BLaER1 (cell line): ENCODE measurements at regions not wholly inside any gene's neighbourhood (a gene's known extent, or its start where the extent isn't known, plus 50 kb on each side); places are given as distances from the start of the nearest gene placed in this dataset.

ENCODE experiments used
- H3K27ac ChIP-seq: shearing (Covaris generic); formaldehyde crosslinking; 2 replicates; pipeline ENCODE4 v1.8.1; 2022
- H3K27me3 ChIP-seq: shearing (Covaris generic); formaldehyde crosslinking; 2 replicates; pipeline ENCODE4 v1.8.1; 2022
- H3K36me3 ChIP-seq: shearing (Covaris generic); formaldehyde crosslinking; 2 replicates; pipeline ENCODE4 v1.8.1; 2022
- H3K4me1 ChIP-seq: shearing (Covaris generic); formaldehyde crosslinking; 2 replicates; pipeline ENCODE4 v1.8.1; 2022
- H3K4me2 ChIP-seq: shearing (Covaris generic); formaldehyde crosslinking; 2 replicates; pipeline ENCODE4 v1.8.1; 2022
- H3K4me3 ChIP-seq: shearing (Covaris generic); formaldehyde crosslinking; 2 replicates; pipeline ENCODE4 v1.8.1; 2022
- H3K9ac ChIP-seq: shearing (Covaris generic); formaldehyde crosslinking; 2 replicates; pipeline ENCODE4 v1.8.1; 2022
- H3K9me3 ChIP-seq: shearing (Covaris generic); formaldehyde crosslinking; 2 replicates; pipeline ENCODE4 v1.8.1; 2022
- H4K20me1 ChIP-seq: shearing (Covaris generic); formaldehyde crosslinking; 2 replicates; pipeline ENCODE4 v1.8.1; 2022
- Cebpa-rat ChIP-seq: shearing (Covaris generic); IDR thresholded peaks from 2 replicates; pipeline ENCODE4 v1.8.1; 2022

GRCh38 chr3:110910346-110910955 lies 161.2 kb upstream of the NECTIN3 start:
- H3K4me2 ChIP-seq = no peak overlapping the region
- H3K9ac ChIP-seq = no peak overlapping the region
- H3K36me3 ChIP-seq = no peaks in the 10 kb centered on the region
- H3K4me3 ChIP-seq = no peak overlapping the region
- no peaks in the 10 kb centered on the region for H3K4me1 ChIP-seq
- H3K27ac ChIP-seq = no peak overlapping the region
- no peaks in the 10 kb centered on the region for H3K9me3 ChIP-seq
- H3K27me3 ChIP-seq = no peaks in the 10 kb centered on the region
- H4K20me1 ChIP-seq = no peaks in the 10 kb centered on the region
- no peak for TF ChIP-seq Cebpa-rat

- TF ChIP-seq Cebpa-rat = no peak
- Histone ChIP-seq H3K27me3 (no peaks in the 10 kb centered on the region), H3K4me1 (peaks cover 7% of the 10 kb centered on the region; the same call in 1 of the 2 replicates), H3K27ac (no peak overlapping the region), H3K4me2 (no peak overlapping the region), H4K20me1 (no peaks in the 10 kb centered on the region), H3K9ac (no peak overlapping the region), H3K4me3 (no peak overlapping the region), H3K36me3 (no peaks in the 10 kb centered on the region), H3K9me3 (no peaks in the 10 kb centered on the region)
Observed at GRCh38 chr3:110918963-110919362, 152.7 kb upstream of the NECTIN3 start.

GRCh38 chr3:110925798-110926197 lies 145.8 kb upstream of the NECTIN3 start:
- TF ChIP-seq Cebpa-rat = no peak
- H3K27ac ChIP-seq = no peak overlapping the region
- H3K4me2 ChIP-seq = no peak overlapping the region
- H3K4me1 ChIP-seq = no peaks in the 10 kb centered on the region
- no peak overlapping the region for H3K9ac ChIP-seq
- no peaks in the 10 kb centered on the region for H3K27me3 ChIP-seq
- no peak overlapping the region for H3K4me3 ChIP-seq
- no peaks in the 10 kb centered on the region for H3K9me3 ChIP-seq
- H4K20me1 ChIP-seq = no peaks in the 10 kb centered on the region
- H3K36me3 ChIP-seq = no peaks in the 10 kb centered on the region

GRCh38 chr3:110928016-110928662 lies 143.5 kb upstream of the NECTIN3 start:
- H3K9ac ChIP-seq = no peak overlapping the region
- no peak overlapping the region for H3K27ac ChIP-seq
- no peaks in the 10 kb centered on the region for H3K36me3 ChIP-seq
- H3K4me3 ChIP-seq = no peak overlapping the region
- no peaks in the 10 kb centered on the region for H3K4me1 ChIP-seq
- H4K20me1 ChIP-seq = no peaks in the 10 kb centered on the region
- H3K4me2 ChIP-seq = no peak overlapping the region
- no peaks in the 10 kb centered on the region for H3K27me3 ChIP-seq
- no peaks in the 10 kb centered on the region for H3K9me3 ChIP-seq
- no peak for TF ChIP-seq Cebpa-rat

GRCh38 chr3:110929816-110930215 lies 141.8 kb upstream of the NECTIN3 start:
- Histone ChIP-seq H3K27ac (no peak overlapping the region), H3K4me1 (no peaks in the 10 kb centered on the region), H3K36me3 (no peaks in the 10 kb centered on the region), H3K4me2 (no peak overlapping the region), H3K4me3 (no peak overlapping the region), H3K27me3 (no peaks in the 10 kb centered on the region), H3K9me3 (no peaks in the 10 kb centered on the region), H3K9ac (no peak overlapping the region), H4K20me1 (no peaks in the 10 kb centered on the region)
- no peak for TF ChIP-seq Cebpa-rat

GRCh38 chr3:110932567-110932966 lies 139.0 kb upstream of the NECTIN3 start:
- H4K20me1 ChIP-seq = no peaks in the 10 kb centered on the region

GRCh38 chr3:110933821-110934426 lies 137.7 kb upstream of the NECTIN3 start:
- H4K20me1 ChIP-seq = no peaks in the 10 kb centered on the region
- H3K4me3 ChIP-seq = no peak overlapping the region
- H3K4me2 ChIP-seq = no peak overlapping the region
- no peaks in the 10 kb centered on the region for H3K36me3 ChIP-seq
- no peak overlapping the region for H3K9ac ChIP-seq
- no peak for TF ChIP-seq Cebpa-rat
- H3K27ac ChIP-seq = no peak overlapping the region
- H3K27me3 ChIP-seq = no peaks in the 10 kb centered on the region
- H3K4me1 ChIP-seq = no peaks in the 10 kb centered on the region
- no peaks in the 10 kb centered on the region for H3K9me3 ChIP-seq

More at GRCh38 chr3:110932567-110932966, 139.0 kb upstream of the NECTIN3 start:
- Histone ChIP-seq H3K27me3 (no peaks in the 10 kb centered on the region), H3K9me3 (no peaks in the 10 kb centered on the region), H3K9ac (no peak overlapping the region), H3K4me2 (no peak overlapping the region), H3K27ac (no peak overlapping the region), H3K4me1 (no peaks in the 10 kb centered on the region), H3K36me3 (no peaks in the 10 kb centered on the region), H3K4me3 (no peak overlapping the region)
- no peak for TF ChIP-seq Cebpa-rat

- Histone ChIP-seq H3K9me3 (no peaks in the 10 kb centered on the region), H3K4me3 (no peak overlapping the region), H3K27ac (no peak overlapping the region), H3K27me3 (no peaks in the 10 kb centered on the region), H3K36me3 (no peaks in the 10 kb centered on the region), H3K4me2 (no peak overlapping the region), H3K9ac (no peak overlapping the region), H3K4me1 (no peaks in the 10 kb centered on the region), H4K20me1 (no peaks in the 10 kb centered on the region)
- no peak for TF ChIP-seq Cebpa-rat
Observed at GRCh38 chr3:110938629-110939028, 133.0 kb upstream of the NECTIN3 start.

GRCh38 chr3:110940055-110940454 lies 131.6 kb upstream of the NECTIN3 start:
- Histone ChIP-seq H3K4me3 (no peak overlapping the region), H3K27ac (no peak overlapping the region), H3K9me3 (peaks cover 8% of the 10 kb centered on the region), H3K27me3 (no peaks in the 10 kb centered on the region), H3K9ac (no peak overlapping the region), H3K36me3 (no peaks in the 10 kb centered on the region), H3K4me2 (no peak overlapping the region), H4K20me1 (no peaks in the 10 kb centered on the region), H3K4me1 (no peaks in the 10 kb centered on the region)
- TF ChIP-seq Cebpa-rat = no peak

- Histone ChIP-seq H3K9ac (no peak overlapping the region), H3K27ac (no peak overlapping the region), H3K4me3 (no peak overlapping the region), H3K4me2 (no peak overlapping the region), H3K36me3 (no peaks in the 10 kb centered on the region), H3K9me3 (peaks cover 41% of the 10 kb centered on the region), H3K4me1 (no peaks in the 10 kb centered on the region), H4K20me1 (no peaks in the 10 kb centered on the region), H3K27me3 (no peaks in the 10 kb centered on the region)
- TF ChIP-seq Cebpa-rat = no peak
Observed at GRCh38 chr3:110944782-110945181, 126.8 kb upstream of the NECTIN3 start.
